ENCODE measurements at regions not wholly inside any gene's neighbourhood (a gene's known extent, or its start where the extent isn't known, plus 50 kb on each side); places are given as distances from the start of the nearest gene placed in this dataset.

DNA sequence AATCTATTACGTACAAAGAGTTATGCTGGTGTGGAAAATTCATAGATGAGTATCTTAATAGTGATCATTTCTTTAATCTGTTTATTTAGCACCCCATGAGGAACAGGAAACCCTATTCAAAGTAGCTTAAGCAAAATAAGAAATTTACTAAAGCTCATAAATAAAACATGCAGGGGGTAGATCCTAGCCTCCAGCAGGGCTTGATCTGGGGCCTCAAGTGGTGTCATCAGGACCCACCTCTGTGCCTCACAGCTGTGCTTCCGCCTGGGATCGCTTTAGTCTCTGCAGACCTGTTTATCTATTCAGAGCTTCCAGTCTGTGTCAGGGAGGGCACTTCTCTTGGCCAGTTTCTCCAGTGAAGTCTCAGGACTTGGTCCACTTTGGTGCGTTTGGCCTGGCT lies 171.0 kb upstream of the SLC24A5 start:
- Histone ChIP-seq H3K4me3 (no peak overlapping the region), H3K27ac (no peak overlapping the region), H3K4me1 (no peaks in the 10 kb centered on the region), H3K9me3 (no peaks in the 10 kb centered on the region), H3K27me3 (no peaks in the 10 kb centered on the region), H3K36me3 (no peaks in the 10 kb centered on the region)
- intact Hi-C loops (cut with DNase I; ENCODE audit: low total_unique reads) = no loop called here
- no peak for DNase-seq
- TF ChIP-seq, protein P1, sequence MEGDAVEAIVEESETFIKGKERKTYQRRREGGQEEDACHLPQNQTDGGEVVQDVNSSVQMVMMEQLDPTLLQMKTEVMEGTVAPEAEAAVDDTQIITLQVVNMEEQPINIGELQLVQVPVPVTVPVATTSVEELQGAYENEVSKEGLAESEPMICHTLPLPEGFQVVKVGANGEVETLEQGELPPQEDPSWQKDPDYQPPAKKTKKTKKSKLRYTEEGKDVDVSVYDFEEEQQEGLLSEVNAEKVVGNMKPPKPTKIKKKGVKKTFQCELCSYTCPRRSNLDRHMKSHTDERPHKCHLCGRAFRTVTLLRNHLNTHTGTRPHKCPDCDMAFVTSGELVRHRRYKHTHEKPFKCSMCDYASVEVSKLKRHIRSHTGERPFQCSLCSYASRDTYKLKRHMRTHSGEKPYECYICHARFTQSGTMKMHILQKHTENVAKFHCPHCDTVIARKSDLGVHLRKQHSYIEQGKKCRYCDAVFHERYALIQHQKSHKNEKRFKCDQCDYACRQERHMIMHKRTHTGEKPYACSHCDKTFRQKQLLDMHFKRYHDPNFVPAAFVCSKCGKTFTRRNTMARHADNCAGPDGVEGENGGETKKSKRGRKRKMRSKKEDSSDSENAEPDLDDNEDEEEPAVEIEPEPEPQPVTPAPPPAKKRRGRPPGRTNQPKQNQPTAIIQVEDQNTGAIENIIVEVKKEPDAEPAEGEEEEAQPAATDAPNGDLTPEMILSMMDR (IDR thresholded peaks at IDR 0.05) = no peak

DNA sequence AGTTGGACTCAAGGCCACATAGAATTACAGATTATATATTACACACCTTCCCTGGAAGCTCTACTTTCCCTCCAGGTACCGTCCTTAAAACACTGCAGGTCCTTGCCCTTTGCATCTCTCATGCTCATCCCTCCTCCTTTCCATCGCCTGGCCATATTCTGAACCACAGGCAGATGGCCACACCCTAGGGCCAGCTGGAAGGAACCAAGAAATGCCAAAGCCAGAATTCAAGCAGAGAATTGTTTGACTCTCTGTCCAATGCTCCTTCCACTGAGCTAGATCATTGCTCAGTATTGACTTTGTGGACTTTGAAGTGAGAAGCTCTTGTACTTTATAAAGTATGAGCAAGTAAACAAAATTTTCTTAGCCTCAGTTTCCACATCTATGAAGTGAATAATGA lies 170.3 kb upstream of the SLC24A5 start:
- TF ChIP-seq, protein P1 (IDR thresholded peaks at IDR 0.05) = no peak
- H3K9me3 ChIP-seq = no peaks in the 10 kb centered on the region
- no peaks in the 10 kb centered on the region for H3K36me3 ChIP-seq
- H3K27ac ChIP-seq = no peak overlapping the region
- H3K4me1 ChIP-seq = no peaks in the 10 kb centered on the region
- DNase-seq = no peak
- no peaks in the 10 kb centered on the region for H3K27me3 ChIP-seq
- intact Hi-C loops (cut with DNase I; ENCODE audit: low total_unique reads) = no loop called here
- H3K4me3 ChIP-seq = no peak overlapping the region

DNA sequence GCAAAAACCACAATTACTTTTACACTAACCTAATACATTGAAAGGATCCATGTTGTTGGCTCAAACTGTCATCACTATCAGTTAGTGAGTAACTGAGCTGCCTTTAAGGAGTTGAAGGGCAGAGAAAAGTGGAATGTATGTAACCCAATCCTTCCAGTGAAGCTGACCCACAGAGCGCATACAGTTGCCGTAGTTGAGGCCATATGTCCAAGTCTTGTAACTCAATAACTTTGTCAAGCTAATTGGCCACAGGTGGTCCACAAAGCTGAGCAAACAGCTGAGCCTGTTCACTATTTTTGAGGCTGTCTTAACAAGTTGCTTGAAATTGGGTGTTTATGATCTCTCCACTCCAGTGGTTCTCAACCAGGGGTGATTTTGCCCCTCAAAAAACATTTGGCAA lies 169.0 kb upstream of the SLC24A5 start:
- H3K27ac ChIP-seq = no peak overlapping the region
- no peak overlapping the region for H3K4me3 ChIP-seq
- no peaks in the 10 kb centered on the region for H3K36me3 ChIP-seq
- no peaks in the 10 kb centered on the region for H3K9me3 ChIP-seq
- no peaks in the 10 kb centered on the region for H3K27me3 ChIP-seq
- intact Hi-C loops (cut with DNase I; ENCODE audit: low total_unique reads) = no loop called here
- no peak for DNase-seq
- TF ChIP-seq, protein P1 (IDR thresholded peaks at IDR 0.05) = no peak
- H3K4me1 ChIP-seq = no peaks in the 10 kb centered on the region

DNA sequence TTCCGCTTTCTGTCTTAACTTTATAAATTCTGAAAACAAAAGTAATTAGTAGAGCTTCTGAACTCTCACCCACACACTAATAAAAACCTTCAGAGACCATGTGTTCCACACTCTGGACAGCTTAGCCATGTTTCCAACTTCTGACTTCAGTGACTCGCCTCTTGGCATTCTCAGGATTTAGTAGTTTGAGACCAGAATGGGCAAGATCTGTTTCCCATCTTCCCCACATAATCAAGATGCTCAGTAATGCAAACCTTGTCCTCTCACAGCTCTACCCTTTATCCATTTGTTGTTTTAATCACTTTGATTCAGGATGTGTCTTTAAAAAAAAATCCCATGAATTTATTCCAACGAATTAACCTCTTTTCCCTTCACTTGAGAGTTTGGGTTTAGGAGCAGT lies 166.6 kb upstream of the SLC24A5 start:
- DNase-seq = no peak
- intact Hi-C loops (cut with DNase I; ENCODE audit: low total_unique reads) = no loop called here
- no peaks in the 10 kb centered on the region for H3K27me3 ChIP-seq
- H3K4me3 ChIP-seq = no peak overlapping the region
- no peak overlapping the region for H3K27ac ChIP-seq
- TF ChIP-seq, protein P1 (IDR thresholded peaks at IDR 0.05) = no peak
- H3K9me3 ChIP-seq = no peaks in the 10 kb centered on the region
- H3K4me1 ChIP-seq = no peaks in the 10 kb centered on the region
- no peaks in the 10 kb centered on the region for H3K36me3 ChIP-seq

DNA sequence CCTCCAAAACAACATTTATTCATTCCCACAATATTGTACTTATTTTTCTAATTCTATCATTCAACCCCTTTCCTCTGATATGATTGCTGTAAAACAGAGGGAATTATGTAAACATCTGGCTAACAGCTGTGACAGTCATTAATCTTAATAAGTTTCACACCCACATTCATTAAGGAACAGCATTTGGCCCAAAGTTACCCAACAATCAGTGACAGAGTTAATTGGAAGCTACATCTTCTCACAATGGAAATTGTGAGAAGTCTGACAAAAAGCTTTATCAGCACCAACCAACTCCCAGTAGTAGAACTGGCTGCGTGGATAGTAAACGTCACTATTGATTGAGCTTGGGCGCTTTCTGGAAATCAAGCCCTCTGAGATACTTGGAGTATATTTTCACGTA lies 165.8 kb upstream of the SLC24A5 start:
- Histone ChIP-seq H3K36me3 (no peaks in the 10 kb centered on the region), H3K9me3 (no peaks in the 10 kb centered on the region), H3K4me1 (no peaks in the 10 kb centered on the region), H3K27me3 (no peaks in the 10 kb centered on the region), H3K4me3 (no peak overlapping the region), H3K27ac (no peak overlapping the region)
- no peak for DNase-seq
- TF ChIP-seq, protein P1 (IDR thresholded peaks at IDR 0.05) = no peak
- intact Hi-C loops (cut with DNase I; ENCODE audit: low total_unique reads) = no loop called here
